NCI-H345 treated with DMSO at 0.1 percent for 48 hours (cell line): ENCODE measurements at regions not wholly inside any gene's neighbourhood (a gene's known extent, or its start where the extent isn't known, plus 50 kb on each side); places are given as distances from the start of the nearest gene placed in this dataset.
"Not testable (repeated sequence)": the region's sequence is repeated elsewhere in the genome, so short reads cannot be mapped to it uniquely, and the experiment has no call there.

Experiments
- DNase-seq: peaks from one replicate; lab custom pipeline; 2025; ENCODE audit not compliant: unreplicated experiment; lab: John Stamatoyannopoulos, UW

GRCh38 chr20:22690616-22691179 is 106.3 kb upstream of the FOXA2 start:
- no peak for DNase-seq

- peak; percentile 78 for DNase-seq
These were observed 107.2 kb upstream of the FOXA2 start for GRCh38 chr20:22691369-22692118.

GRCh38 chr20:22692119-22692475 is 107.7 kb upstream of the FOXA2 start:
- DNase-seq = no peak

- not testable (repeated sequence) for DNase-seq
These were observed 108.2 kb upstream of the FOXA2 start for GRCh38 chr20:22692620-22693019.

GRCh38 chr20:22696759-22697158 is 112.4 kb upstream of the FOXA2 start:
- no peak for DNase-seq

DNA sequence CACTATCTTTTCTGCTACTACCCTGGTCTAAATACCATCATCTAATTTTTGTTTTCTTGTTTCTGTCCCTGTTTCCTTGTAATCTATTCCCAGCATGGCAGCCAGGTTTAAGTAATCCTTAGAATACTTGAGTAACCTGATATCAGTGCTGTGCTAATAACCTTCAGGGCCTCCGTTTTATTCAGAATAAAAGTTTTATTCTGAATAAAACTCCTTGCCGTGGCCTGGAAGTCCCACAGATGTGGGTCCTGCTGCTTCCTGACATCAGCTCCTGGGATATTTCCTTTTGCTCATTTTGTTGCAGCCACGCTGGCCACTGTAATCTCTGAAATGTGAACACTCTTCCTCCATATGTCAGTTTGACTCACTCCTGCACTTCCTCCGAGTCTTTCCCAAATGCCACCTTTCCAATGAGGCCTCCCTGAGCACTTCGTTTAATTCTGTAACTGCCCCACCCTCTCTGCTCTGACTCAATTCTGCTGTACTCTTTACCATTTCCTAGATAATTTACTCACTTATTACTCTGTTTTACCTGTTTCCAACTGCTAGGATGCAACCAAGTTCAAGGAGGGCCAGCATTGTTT is 114.0 kb upstream of the FOXA2 start:
- no peak for DNase-seq

DNA sequence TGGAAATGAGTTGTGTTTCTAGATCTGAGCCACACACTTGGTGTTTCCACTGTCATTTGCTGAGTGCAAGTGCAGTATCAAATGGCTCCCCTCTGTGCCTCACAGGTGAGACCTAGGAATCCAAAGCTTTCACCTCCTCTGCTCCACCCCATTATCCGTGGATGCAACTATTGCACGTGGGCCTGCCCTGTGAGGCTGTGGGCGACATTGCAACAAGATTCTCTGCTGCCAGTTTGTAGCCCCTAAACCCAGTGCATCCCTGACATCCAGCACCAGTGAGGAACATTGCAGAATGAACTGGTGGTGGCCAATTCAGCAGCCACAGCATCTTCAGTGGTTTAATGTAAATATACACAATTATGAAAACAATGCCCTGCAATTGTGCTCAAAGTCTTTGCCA is 115.0 kb upstream of the FOXA2 start:
- no peak for DNase-seq

- DNase-seq = peak; percentile 91
These were observed 116.0 kb upstream of the FOXA2 start for GRCh38 chr20:22700367-22700766.

GRCh38 chr20:22701679-22702308 is 117.4 kb upstream of the FOXA2 start:
- DNase-seq = no peak

DNA sequence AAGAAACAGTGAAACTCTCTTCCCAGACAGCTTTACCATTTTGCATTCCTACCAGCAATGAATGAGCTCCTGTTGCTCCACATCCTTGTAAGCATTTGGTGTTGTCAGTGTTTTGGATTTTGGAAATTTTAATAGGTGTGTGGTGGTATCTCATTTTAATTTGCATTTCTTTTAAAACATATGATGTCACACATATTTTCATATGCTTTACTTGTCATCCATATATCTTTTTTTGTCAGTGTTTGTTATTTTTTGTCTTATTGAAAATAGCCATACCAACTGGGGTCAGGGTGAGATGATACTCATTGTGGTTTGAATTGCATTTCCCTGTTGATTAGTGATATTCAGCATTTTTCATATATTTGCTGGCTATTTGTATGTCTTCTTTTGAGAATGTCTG is 119.5 kb upstream of the FOXA2 start:
- DNase-seq = no peak

GRCh38 chr20:22711971-22712755 is 127.8 kb upstream of the FOXA2 start:
- DNase-seq = no peak

- no peak for DNase-seq
These were observed 132.5 kb upstream of the FOXA2 start for GRCh38 chr20:22716821-22717351.

- DNase-seq = no peak
These were observed 133.1 kb upstream of the FOXA2 start for GRCh38 chr20:22717466-22717865.

DNA sequence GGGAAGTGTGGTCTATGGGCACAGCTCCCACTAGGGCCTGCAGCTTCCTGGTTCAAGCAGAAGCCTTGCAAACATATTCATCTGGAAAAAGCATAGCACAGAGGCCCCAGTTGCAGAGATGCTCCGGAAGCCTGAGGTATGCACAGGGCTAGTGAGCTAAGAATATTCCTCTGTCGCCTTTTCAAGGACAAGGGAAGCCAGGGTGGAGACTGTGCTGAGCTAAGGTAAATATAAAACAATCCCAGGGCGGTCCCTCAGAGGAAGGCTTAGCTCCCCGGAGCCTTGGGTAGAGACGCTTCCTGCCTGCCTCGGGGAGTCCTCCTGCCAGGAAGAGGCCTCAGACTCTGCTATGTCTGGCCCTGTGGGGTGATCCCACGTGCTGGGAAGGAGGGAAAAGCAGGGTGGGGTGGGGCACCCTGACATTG is 134.8 kb upstream of the FOXA2 start:
- DNase-seq = no peak

DNA sequence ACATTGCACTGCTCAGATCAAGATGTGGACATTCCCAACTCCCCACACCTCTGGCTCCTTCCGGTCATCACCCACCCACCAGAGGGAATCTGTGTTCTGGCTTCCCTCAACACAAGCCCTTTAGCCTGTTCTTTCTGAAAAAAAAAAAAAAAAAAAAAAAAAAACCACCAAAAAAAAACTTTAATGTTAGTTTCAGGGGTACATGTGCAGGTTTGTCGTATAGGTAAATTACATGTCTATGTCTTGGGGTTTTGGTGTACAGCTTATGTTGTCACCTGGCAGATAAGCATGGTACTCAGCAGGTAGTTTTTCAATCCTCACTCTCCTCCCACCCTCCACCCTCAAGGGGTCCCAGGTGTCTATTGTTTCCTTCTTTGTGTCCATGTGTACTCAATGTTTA is 135.8 kb upstream of the FOXA2 start:
- DNase-seq = peak; percentile 82

GRCh38 chr20:22722811-22723210 is 138.4 kb upstream of the FOXA2 start:
- DNase-seq = no peak

GRCh38 chr20:22723659-22724058 is 139.3 kb upstream of the FOXA2 start:
- no peak for DNase-seq

- no peak for DNase-seq
These were observed 143.9 kb upstream of the FOXA2 start for GRCh38 chr20:22728146-22728745.

DNA sequence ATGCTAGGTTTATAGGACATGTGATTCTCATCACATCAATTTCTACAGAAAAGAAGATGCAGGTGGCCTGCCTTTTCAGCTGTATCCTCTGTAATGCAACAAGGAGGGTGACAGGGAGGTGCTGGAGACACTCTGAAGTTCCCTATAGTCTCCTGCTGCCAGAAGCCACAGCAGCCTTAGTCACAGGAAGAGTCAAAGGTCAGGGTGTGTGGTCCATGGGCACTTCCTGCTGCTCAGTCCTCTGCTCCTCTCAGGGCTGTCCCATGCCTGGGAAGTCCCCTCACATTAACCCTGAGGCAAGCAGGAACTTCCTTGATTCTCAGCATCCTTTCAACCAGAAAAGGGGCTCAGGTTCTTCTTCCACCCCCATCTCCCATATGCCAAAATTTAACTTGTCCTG is 144.8 kb upstream of the FOXA2 start:
- DNase-seq = no peak

DNA sequence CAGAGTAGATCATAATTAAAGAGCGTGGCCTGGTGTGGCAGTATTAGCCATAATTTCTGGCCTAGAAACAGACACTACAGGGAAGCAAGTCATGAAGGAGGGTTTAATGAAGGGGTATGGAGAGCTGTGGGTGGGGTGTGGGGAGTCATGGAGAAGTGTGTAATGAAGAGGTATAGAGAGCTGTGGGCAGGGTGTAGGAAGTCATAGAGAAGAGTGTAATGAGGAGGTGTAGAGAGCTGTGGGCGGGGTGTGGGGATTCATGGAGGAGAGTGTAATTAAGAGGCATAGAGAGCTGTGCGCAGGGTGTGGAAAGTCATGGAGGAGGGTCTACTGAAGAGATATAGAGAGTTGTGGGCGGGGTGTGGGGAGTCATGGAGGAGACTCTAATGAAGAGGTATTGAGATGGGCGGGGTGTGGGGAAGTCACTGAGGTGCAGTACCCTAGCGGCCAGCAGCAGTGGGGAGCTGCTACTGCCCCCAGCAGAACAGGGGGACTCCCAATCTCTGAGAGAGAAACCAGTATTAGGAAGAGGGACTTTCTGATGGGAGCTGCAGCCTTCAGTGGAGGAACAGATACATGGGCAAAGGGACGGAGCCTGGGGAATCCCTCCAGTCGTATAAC is 145.4 kb upstream of the FOXA2 start:
- no peak for DNase-seq
